ENCODE measurements at regions not wholly inside any gene's neighbourhood (a gene's known extent, or its start where the extent isn't known, plus 50 kb on each side); places are given as distances from the start of the nearest gene placed in this dataset.
"Not testable (repeated sequence)": the region's sequence is repeated elsewhere in the genome, so short reads cannot be mapped to it uniquely, and the experiment has no call there.

GRCh38 chr10:8173243-8173865, 118.9 kb downstream of the GATA3 start:
- no peak for DNase-seq (ENCODE audit: low read depth in 2 of 2)

GRCh38 chr10:8173866-8174243, 119.4 kb downstream of the GATA3 start:
- DNase-seq (ENCODE audit: low read depth in 2 of 2), result no peak

- no peak for DNase-seq (ENCODE audit: low read depth in 2 of 2)
Measured at GRCh38 chr10:8174762-8175161, 120.3 kb downstream of the GATA3 start.

DNA sequence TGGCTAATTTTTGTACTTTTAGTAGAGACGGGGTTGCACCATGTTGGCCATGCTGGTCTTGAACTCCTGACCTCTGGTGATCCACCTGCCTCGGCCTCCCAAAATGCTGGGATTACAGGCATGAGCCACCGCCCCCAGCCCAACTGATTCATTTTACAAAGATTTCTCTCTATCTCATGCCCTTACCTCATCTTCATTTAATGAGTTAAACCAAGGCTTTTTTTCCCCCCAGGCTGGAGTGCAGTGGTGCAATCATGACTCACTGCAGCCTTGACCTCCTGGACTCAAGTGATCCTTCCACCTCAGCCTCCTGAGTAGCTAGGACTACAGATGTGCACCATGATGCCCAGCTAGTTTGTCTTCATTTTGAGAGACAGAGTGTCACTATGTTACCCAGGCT, 123.0 kb downstream of the GATA3 start:
- DNase-seq (ENCODE audit: low read depth in 2 of 2), result not testable (repeated sequence)

GRCh38 chr10:8179773-8180172, 125.3 kb downstream of the GATA3 start:
- not testable (repeated sequence) for DNase-seq (ENCODE audit: low read depth in 2 of 2)

DNA sequence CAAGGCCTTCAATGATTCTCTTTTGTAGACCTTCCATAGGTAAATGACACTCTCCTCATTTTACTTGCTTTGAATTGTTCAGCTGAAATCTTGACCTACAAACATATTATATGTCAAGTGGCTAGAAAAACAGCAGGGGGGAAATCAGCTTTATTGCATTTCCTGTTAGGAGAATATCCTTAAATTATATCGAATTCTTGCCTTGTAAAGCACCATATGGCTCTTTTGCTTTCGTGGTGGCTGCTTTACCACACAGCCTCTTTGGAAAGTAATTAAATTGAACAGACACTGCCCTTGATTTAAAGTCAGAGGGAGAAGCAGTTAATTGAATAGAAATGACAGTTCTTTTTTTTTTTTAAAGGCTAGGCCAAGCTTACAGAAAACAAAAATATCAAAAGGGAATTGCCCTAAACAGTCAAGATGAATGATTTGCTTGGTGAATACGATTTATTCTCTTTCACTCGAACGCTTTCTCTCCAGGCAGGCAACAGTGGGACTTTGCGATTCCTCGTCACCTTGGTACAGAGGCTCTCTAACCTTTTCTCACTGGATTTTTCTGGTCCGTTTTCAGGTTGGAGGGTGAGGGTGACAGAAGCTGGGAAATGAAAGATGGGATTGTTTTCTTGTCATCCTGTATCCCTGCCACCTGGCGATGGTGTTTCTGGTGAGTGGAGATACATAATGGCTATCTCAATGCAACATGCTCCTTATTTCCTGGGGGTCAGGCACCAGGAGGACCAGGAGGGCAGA, 126.0 kb downstream of the GATA3 start:
- no peak for DNase-seq (ENCODE audit: low read depth in 2 of 2)

DNA sequence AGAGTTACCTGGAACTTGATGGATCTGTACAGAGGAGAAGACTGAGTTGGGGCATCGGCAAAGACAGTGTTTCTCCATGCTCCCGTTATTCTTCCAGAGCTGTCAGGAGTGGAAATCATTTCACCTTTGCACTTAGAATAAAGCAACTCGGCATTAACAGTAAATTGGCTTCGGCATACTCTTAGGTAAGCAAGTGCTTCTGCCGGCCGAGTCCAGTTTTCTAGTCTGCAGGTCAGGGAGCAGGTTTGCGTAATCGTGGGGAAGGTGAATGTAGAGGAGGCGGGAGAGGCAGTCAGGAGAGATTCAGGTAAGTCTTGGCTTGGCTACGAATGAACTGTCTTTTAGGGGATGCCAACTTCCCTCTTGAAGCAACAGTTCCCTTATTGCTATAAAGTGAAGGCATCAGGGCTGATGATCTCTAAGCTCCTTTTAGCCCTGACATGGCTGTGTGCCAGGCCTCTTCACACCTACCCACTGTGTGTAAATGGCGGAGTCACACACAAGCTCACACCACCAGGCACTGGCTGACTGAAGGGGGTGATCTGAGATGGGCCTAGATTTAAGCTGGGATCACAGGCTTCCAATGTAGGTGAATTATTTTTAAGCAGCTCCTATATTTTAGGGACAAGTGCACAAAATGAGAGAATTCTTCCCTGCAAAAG, 127.1 kb downstream of the GATA3 start:
- no peak for DNase-seq (ENCODE audit: low read depth in 2 of 2)

- DNase-seq (ENCODE audit: low read depth in 2 of 2), result no peak
Measured at GRCh38 chr10:8182806-8183205, 128.3 kb downstream of the GATA3 start.

GRCh38 chr10:8183241-8183704, 128.8 kb downstream of the GATA3 start:
- peak in 1 of 2 donors; percentile 3 for DNase-seq (ENCODE audit: low read depth in 2 of 2)

- DNase-seq (ENCODE audit: low read depth in 2 of 2), result no peak
Measured at GRCh38 chr10:8187171-8187666, 132.7 kb downstream of the GATA3 start.

GRCh38 chr10:8189458-8189857, 135.0 kb downstream of the GATA3 start:
- no peak for DNase-seq (ENCODE audit: low read depth in 2 of 2)

GRCh38 chr10:8192301-8192700, 137.8 kb downstream of the GATA3 start:
- DNase-seq (ENCODE audit: low read depth in 2 of 2), result no peak

DNA sequence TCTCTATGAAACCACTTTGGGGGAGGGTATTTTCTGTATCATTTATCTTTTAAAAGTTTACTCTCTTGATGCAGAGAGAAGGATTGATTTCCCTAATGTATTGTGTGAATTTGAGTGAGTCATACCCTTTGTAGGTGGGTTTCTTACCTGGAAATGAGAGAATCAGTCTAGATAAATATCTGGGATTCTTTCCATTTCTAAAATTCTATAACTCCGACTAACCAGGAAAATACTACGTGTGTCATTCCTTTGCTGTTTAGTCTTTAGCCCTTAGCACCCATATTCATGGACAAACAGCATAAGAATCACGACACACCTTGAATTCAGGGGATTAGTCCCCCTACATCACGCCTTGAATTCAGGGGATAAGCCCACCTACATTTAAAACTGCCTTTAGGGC, 139.1 kb downstream of the GATA3 start:
- DNase-seq (ENCODE audit: low read depth in 2 of 2), result no peak

DNA sequence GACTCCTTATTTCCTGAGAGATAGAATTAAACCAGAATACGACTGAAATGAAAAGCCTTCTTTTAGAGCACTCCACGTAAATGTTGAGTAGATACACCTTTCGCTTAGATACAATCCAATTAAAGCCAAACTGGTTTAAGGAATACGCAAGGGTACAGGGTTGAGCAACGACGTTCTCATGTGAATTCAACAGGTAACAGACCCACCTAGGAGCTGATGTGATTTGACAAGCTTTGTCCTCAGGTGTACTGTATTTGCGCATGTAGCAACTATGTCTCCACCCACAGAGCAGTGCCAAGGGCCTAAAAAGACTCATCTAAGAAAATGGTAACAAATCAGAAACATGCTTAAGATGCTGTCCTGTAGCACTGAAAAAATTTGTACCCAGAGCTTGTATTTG, 139.6 kb downstream of the GATA3 start:
- DNase-seq (ENCODE audit: low read depth in 2 of 2), result no peak

DNA sequence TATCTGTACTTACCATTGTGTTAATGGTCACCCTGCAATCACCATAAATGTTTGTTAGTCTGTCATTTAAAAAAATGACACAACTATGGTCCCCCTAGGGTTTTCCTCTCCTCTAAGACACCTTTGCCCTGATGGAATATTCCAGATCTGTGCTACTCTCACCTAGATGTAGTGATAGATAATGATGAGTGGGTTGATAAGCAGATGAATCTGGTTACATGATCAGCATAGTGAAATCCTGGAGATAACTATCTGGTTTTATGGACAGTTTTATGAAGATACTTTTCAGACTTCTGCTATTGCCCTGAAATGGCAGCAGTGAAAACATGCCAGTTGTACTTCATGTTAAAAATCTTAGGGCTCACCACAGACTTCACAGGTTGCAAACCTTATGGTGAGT, 152.4 kb downstream of the GATA3 start:
- no peak for DNase-seq (ENCODE audit: low read depth in 2 of 2)

- no peak for DNase-seq (ENCODE audit: low read depth in 2 of 2)
Measured at GRCh38 chr10:8211631-8212030, 157.1 kb downstream of the GATA3 start.

DNA sequence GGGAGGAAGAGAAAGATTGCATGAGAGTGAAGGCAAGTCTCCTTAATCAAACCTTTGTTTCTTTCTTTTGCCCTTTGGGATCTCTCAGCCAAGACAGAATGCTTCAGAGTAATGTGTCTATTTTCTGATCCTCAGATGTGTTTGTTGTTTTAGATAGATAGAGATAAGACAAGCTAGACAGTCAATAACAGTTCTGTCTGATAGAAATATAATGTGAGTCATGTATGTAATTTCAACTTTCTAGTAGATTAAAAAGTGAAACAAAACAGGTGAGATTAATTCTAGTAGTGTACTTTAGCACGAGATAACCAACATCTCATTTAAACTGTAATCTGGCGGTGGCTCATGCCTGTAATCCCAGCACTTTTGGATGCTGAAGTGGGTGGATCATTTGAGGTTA, 159.2 kb downstream of the GATA3 start:
- no peak for DNase-seq (ENCODE audit: low read depth in 2 of 2)

DNA sequence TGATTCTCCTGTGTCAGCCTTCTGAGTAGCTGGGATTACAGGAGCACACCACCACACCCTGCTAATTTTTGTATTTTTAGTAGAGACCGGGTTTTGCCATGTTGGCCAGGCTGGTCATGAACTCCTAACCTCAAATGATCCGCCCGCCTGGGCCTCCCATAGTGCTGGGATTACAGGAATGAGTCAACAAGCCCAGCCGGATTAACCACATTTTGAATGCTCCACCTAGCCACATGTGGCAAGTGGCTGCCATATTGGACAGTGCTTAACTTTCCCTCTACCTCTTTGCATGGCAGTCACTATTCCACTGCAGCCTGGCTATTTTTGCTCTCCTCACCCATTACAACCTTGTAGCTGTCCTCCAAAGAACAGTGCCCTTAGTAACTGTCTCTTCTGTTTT, 160.1 kb downstream of the GATA3 start:
- DNase-seq (ENCODE audit: low read depth in 2 of 2), result no peak

- DNase-seq (ENCODE audit: low read depth in 2 of 2), result no peak
Measured at GRCh38 chr10:8216893-8217292, 162.4 kb downstream of the GATA3 start.

DNA sequence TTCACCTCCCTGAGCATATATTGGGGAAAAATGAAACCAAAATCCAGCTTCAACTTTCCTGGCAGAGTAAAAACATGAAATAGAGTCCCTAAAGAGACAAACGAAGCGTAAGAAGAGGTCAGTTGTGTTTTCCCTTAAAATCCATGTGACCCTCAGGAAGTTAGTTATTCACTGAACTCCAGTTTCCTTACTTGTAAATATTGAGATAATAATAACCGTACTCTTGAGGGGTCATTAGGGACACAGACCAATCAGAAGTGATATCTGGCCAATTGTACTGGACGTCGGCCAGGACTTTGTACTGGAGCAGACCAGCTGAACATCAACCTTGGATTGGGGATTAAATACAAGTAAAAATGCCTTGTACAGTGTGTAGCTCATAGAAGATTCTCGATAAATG, 167.0 kb downstream of the GATA3 start:
- DNase-seq (ENCODE audit: low read depth in 2 of 2), result no peak

DNA sequence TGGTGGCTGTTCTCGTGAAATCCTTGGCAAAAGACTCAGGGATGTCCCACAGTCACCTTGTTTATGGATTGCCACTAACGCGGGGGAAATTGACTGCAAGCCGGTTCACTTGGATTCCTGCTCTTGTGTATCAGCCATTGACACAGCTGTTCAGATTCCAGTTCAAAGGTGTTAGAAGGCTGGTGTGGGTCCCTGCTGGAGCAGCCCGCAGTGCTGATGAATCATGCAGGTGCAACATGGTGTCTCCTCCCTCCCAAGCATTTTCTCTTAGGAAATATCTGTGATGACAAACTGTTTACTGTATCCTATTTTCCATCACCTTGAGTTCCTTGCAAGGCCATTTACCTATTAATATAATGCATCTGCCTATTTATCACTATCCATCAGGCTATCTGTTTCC, 170.1 kb downstream of the GATA3 start:
- DNase-seq (ENCODE audit: low read depth in 2 of 2), result no peak

DNA sequence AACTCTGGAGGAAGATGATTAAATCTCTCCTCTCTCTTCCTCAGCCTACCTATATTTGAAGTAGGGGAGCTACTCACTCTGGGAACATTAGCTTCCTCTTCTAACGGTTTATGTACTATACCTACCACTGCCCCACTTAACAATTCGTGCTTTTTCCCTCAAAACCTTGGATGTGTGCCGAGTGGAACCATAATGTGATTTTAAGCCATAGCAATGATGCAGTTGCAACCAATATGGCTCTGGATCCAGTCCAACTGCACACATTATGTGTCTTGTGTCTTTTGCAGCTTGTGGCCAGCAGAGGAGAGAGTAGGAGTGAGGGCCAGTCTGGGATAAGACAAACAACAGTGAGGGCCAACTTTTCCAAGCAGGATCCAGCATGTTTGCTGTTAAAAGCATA, 170.7 kb downstream of the GATA3 start:
- no peak for DNase-seq (ENCODE audit: low read depth in 2 of 2)

GRCh38 chr10:8227246-8227645, 172.8 kb downstream of the GATA3 start:
- DNase-seq (ENCODE audit: low read depth in 2 of 2), result no peak

Data from activated CD4-positive, alpha-beta T cell treated with anti-CD3 and anti-CD28 coated beads for 24 hours (primary cell).